ENCODE measurements at regions not wholly inside any gene's neighbourhood (a gene's known extent, or its start where the extent isn't known, plus 50 kb on each side); places are given as distances from the start of the nearest gene placed in this dataset.
"Not testable (repeated sequence)": the region's sequence is repeated elsewhere in the genome, so short reads cannot be mapped to it uniquely, and the experiment has no call there.

DNA sequence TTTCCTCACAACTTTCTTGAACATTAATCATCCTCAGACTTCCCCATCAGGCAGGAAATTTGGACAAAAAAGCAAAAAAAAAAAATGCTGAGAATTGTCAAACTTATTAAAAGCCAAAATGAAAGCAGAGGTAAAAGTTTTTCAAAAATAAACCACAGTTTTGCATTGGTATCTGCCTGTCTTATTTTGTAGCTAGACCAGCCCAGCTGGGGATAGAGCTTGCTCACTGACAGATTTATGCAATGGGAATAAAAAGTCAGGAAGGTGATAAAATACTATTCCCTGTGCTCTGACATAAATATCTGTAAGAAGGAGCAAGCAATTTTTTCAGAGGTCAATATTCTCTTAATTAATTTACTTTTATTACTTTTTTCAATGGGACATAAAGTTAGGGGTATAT is 1006.7 kb upstream of the ALCAM start (continued):
- TF ChIP-seq RELA (IDR thresholded peaks at IDR 0.05; ENCODE audit: borderline replicate concordance, partially characterized antibody) = no peak
- no peak for TF ChIP-seq CBX5 (IDR thresholded peaks at IDR 0.05; ENCODE audit: low read depth)
- TF ChIP-seq YBX1 (IDR thresholded peaks at IDR 0.05) = no peak
- TF ChIP-seq, protein P1, sequence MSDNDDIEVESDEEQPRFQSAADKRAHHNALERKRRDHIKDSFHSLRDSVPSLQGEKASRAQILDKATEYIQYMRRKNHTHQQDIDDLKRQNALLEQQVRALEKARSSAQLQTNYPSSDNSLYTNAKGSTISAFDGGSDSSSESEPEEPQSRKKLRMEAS (IDR thresholded peaks at IDR 0.05; ENCODE audit: low read depth, low read length) = no peak
- TF ChIP-seq, protein P2, sequence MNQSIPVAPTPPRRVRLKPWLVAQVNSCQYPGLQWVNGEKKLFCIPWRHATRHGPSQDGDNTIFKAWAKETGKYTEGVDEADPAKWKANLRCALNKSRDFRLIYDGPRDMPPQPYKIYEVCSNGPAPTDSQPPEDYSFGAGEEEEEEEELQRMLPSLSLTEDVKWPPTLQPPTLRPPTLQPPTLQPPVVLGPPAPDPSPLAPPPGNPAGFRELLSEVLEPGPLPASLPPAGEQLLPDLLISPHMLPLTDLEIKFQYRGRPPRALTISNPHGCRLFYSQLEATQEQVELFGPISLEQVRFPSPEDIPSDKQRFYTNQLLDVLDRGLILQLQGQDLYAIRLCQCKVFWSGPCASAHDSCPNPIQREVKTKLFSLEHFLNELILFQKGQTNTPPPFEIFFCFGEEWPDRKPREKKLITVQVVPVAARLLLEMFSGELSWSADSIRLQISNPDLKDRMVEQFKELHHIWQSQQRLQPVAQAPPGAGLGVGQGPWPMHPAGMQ (IDR thresholded peaks at IDR 0.05; ENCODE audit: borderline replicate concordance) = no peak
- TF ChIP-seq NFIC (IDR thresholded peaks at IDR 0.05; ENCODE audit: low read depth, low read length) = no peak

DNA sequence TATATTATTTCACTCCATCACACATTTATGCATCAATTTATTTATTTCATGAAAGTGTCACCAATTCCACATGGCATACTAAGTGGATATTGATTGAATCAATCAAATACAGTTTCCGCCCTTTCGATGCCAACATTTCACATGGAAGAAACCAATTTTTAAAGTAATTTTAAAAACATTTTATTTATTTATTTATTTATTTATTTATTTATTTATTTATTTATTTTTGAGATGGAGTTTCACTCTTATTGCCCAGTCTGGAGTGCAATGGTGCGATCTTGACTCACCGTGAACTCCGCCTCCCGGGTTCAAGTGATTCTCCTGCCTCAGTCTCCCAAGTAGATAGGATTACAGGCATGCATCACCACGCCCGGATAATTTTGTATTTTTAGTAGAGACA is 1005.0 kb upstream of the ALCAM start:
- H3K4me1 ChIP-seq (ENCODE audit: control insufficient read depth, insufficient read depth, low read length); CTCF ChIA-PET; H2AFZ ChIP-seq (ENCODE audit: control insufficient read depth, low read depth, low read length); H3K36me3 ChIP-seq (ENCODE audit: control insufficient read depth in 2 of 2, insufficient read depth in 2 of 2, low read length in 1 of 2); H4K20me1 ChIP-seq (ENCODE audit: control insufficient read depth, insufficient read depth); H3K9me3 ChIP-seq (replicated peaks; ENCODE audit: control insufficient read depth, insufficient read depth, low read length); in situ Hi-C loops (cut with MboI); H3K4me2 ChIP-seq (ENCODE audit: control insufficient read depth, insufficient read depth); ATAC-seq; H3K27me3 ChIP-seq (replicated peaks in 1 of 2; ENCODE audit: control insufficient read depth in 2 of 2, insufficient read depth in 2 of 2, low read length in 1 of 2); SMC1A ChIA-PET (ENCODE audit: uncharacterized antibody, unreplicated experiment); DNase-seq (ENCODE audit: low read depth, low spot score); H3K79me2 ChIP-seq (ENCODE audit: control insufficient read depth, insufficient read depth, low read length); FAIRE-seq; H3K4me3 ChIP-seq; POLR2A ChIA-PET; RAD21 ChIA-PET (ENCODE audit: unreplicated experiment); H3K27ac ChIP-seq (ENCODE audit: control insufficient read depth, insufficient read depth); BruUV-seq (replicated peaks); H3K9ac ChIP-seq (ENCODE audit: control insufficient read depth, insufficient read depth, low read length); intact Hi-C loops (cut with micrococcal nuclease; ENCODE audit: unreplicated experiment): not testable (repeated sequence)
- WGBS (ENCODE audit: insufficient coverage, insufficient replicate concordance, low lambda C conversion rate, missing lambda C conversion rate) = 94% methylated on average over 8 of the region's 8 CpGs
